ENCODE measurements at regions not wholly inside any gene's neighbourhood (a gene's known extent, or its start where the extent isn't known, plus 50 kb on each side); places are given as distances from the start of the nearest gene placed in this dataset.

GRCh38 chr16:86080131-86080875, 181.3 kb downstream of the IRF8 start:
- Histone ChIP-seq H3K9me3 (replicated peaks; ENCODE audit: control insufficient read depth, insufficient read depth, low read length) (no peaks in the 10 kb centered on the region), H3K9ac (replicated peaks; ENCODE audit: extremely low read depth, insufficient read depth, low read length) (no peak overlapping the region), H3K27me3 (ENCODE audit: control insufficient read depth in 2 of 2, insufficient read depth in 2 of 2, low read length in 2 of 2) (no peaks in the 10 kb centered on the region), H4K20me1 (replicated peaks; ENCODE audit: control insufficient read depth, extremely low read depth, insufficient read depth, low read length) (no peaks in the 10 kb centered on the region), H3K79me2 (ENCODE audit: control insufficient read depth, insufficient read depth, low read length) (no peaks in the 10 kb centered on the region), H3K36me3 (ENCODE audit: control insufficient read depth in 2 of 2, extremely low read depth in 1 of 2, insufficient read depth in 2 of 2, low read length in 2 of 2) (no peaks in the 10 kb centered on the region), H3K9me1 (replicated peaks; ENCODE audit: control insufficient read depth, extremely low read depth, insufficient read depth, low read length) (no peaks in the 10 kb centered on the region), H3K27ac (ENCODE audit: insufficient read depth, low read depth, low read length) (no peak overlapping the region), H3K4me3 (replicated peaks in 1 of 3; ENCODE audit: insufficient read depth in 1 of 3, low read depth in 1 of 3, low read length in 3 of 3) (no peak overlapping the region), H3K4me2 (ENCODE audit: insufficient read depth, low read length) (no peak overlapping the region), H3K4me1 (ENCODE audit: control insufficient read depth, extremely low read depth, insufficient read depth, low read length) (no peaks in the 10 kb centered on the region), H2AFZ (ENCODE audit: low read depth, low read length) (no peak overlapping the region)
- no peak for DNase-seq (ENCODE audit: low read depth, low spot score)
- no peak for FAIRE-seq
- intact Hi-C loops (cut with micrococcal nuclease) = no loop called here
- ChIA-PET CTCF (interaction anchor here (5.6 kb wide), 1 partner anchor 438 kb away, joined by 25 read pairs; no protein-coding TSS in a partner anchor), POLR2A (no interaction called here)
- dilution Hi-C loops (cut with MboI; ENCODE audit: extremely low pct_ligation_motif_present, low sequenced_read_pairs) = loop anchor here (10.0 kb wide), 1 partner anchor 434 kb away; the partner anchor contains the start of gene FOXF1
- no TSS peak for BruUV-seq (replicated peaks)
- TF ChIP-seq, protein P1, sequence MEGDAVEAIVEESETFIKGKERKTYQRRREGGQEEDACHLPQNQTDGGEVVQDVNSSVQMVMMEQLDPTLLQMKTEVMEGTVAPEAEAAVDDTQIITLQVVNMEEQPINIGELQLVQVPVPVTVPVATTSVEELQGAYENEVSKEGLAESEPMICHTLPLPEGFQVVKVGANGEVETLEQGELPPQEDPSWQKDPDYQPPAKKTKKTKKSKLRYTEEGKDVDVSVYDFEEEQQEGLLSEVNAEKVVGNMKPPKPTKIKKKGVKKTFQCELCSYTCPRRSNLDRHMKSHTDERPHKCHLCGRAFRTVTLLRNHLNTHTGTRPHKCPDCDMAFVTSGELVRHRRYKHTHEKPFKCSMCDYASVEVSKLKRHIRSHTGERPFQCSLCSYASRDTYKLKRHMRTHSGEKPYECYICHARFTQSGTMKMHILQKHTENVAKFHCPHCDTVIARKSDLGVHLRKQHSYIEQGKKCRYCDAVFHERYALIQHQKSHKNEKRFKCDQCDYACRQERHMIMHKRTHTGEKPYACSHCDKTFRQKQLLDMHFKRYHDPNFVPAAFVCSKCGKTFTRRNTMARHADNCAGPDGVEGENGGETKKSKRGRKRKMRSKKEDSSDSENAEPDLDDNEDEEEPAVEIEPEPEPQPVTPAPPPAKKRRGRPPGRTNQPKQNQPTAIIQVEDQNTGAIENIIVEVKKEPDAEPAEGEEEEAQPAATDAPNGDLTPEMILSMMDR (IDR thresholded peaks at IDR 0.05; ENCODE audit: extremely low read depth in 1 of 2, insufficient read depth in 1 of 2, low read depth in 1 of 2, low read length in 2 of 2) = no peak
- TF ChIP-seq POLR2AphosphoS5 (IDR thresholded peaks at IDR 0.05; ENCODE audit: insufficient read depth, low read depth, low read length) = no peak
- TF ChIP-seq MYC (IDR thresholded peaks at IDR 0.05; ENCODE audit: low read depth, low read length) = no peak
- no peak for TF ChIP-seq EZH2 (IDR thresholded peaks at IDR 0.05; ENCODE audit: borderline replicate concordance, low read depth, low read length, severe bottlenecking)
- TF ChIP-seq, protein P2, sequence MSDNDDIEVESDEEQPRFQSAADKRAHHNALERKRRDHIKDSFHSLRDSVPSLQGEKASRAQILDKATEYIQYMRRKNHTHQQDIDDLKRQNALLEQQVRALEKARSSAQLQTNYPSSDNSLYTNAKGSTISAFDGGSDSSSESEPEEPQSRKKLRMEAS (IDR thresholded peaks at IDR 0.05; ENCODE audit: insufficient read depth, insufficient read length) = no peak
- TF ChIP-seq GATA2 (IDR thresholded peaks at IDR 0.05; ENCODE audit: insufficient read depth, insufficient read length, low read depth, low read length) = no peak
- no peak for TF ChIP-seq FOS (IDR thresholded peaks at IDR 0.05; ENCODE audit: borderline replicate concordance, insufficient read depth, low read length)
- no peak for TF ChIP-seq POLR2A (IDR thresholded peaks at IDR 0.05; ENCODE audit: low read depth, low read length)
- no peak for TF ChIP-seq JUN (IDR thresholded peaks at IDR 0.05; ENCODE audit: borderline replicate concordance, insufficient read depth, insufficient read length, low read depth)

All from endothelial cell of umbilical vein (primary cell).